AG09309 (cell line): ENCODE measurements at regions not wholly inside any gene's neighbourhood (a gene's known extent, or its start where the extent isn't known, plus 50 kb on each side); places are given as distances from the start of the nearest gene placed in this dataset.

Source experiments
- DNase-seq: peaks from one replicate; pipeline ENCODE4 v3.0.0-alpha.2; 2010; ENCODE audit warnings: low read depth
- H3K4me3 ChIP-seq: 2 replicates; pipeline ENCODE4 v1.5.1; 2011; ENCODE audit warnings: mild to moderate bottlenecking, low read depth, low read length, moderate library complexity; ENCODE audit not compliant: control insufficient read depth
- CTCF ChIP-seq: IDR thresholded peaks from 2 replicates; pipeline ENCODE4 v1.5.1; 2011; ENCODE audit warnings: mild to moderate bottlenecking, low read depth, low read length, inconsistent platforms; ENCODE audit not compliant: insufficient read depth, control insufficient read depth; ENCODE audit errors: missing control alignments

GRCh38 chr12:11946161-11946560, 124.6 kb upstream of the BCL2L14 start:
- TF ChIP-seq CTCF = no peak
- H3K4me3 ChIP-seq = no peak overlapping the region

GRCh38 chr12:11947213-11947612, 123.5 kb upstream of the BCL2L14 start:
- TF ChIP-seq CTCF = no peak
- H3K4me3 ChIP-seq = no peak overlapping the region
- DNase-seq = no peak

More at GRCh38 chr12:11946161-11946560, 124.6 kb upstream of the BCL2L14 start:
- no peak for DNase-seq

GRCh38 chr12:11949738-11950411, 120.9 kb upstream of the BCL2L14 start:
- no peak for TF ChIP-seq CTCF
- H3K4me3 ChIP-seq = no peak overlapping the region
- DNase-seq = no peak

GRCh38 chr12:11951209-11951608, 119.5 kb upstream of the BCL2L14 start:
- H3K4me3 ChIP-seq = no peak overlapping the region
- DNase-seq = no peak
- TF ChIP-seq CTCF = no peak

GRCh38 chr12:11953523-11953922, 117.2 kb upstream of the BCL2L14 start:
- DNase-seq = no peak
- H3K4me3 ChIP-seq = no peak overlapping the region
- TF ChIP-seq CTCF = no peak

- DNase-seq = no peak
- H3K4me3 ChIP-seq = no peak overlapping the region
- TF ChIP-seq CTCF = no peak
Measured at GRCh38 chr12:11954181-11954580, 116.6 kb upstream of the BCL2L14 start.
